ENCODE measurements at regions not wholly inside any gene's neighbourhood (a gene's known extent, or its start where the extent isn't known, plus 50 kb on each side); places are given as distances from the start of the nearest gene placed in this dataset.

DNA sequence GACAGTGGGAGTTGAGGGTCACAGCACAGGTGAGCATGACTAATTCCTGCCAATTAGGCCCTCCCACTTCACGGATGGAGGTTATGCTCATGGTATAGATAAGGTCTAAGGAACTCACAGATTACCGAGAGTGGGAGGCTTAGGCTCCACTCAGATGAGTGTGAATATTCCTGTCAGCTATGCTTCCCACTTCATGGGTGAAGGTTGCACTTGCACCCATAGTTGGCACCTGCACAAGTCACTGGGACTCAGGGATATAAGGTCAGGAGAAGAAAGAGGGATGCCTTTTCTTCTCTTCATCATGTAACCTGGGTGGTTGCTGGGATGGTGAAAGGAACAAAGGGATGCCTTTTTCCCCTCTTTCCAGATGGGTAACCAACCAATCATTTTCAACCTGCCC lies 264.9 kb upstream of the TNC start:
- intact Hi-C loops (cut with DNase I): no loop called here
- 85 to 100% (median 94%) methylated on average over 2 of the region's 2 CpGs for WGBS, 3 donors
- Histone ChIP-seq H3K27ac (no peak overlapping the region), H3K27me3 (no peaks in the 10 kb centered on the region), H3K4me3 (no peak overlapping the region), H3K9me3 (no peaks in the 10 kb centered on the region), H3K36me3 (no peaks in the 10 kb centered on the region), H3K4me1 (ENCODE audit: insufficient read depth) (no peaks in the 10 kb centered on the region)
- DNase-seq: no peak
- TF ChIP-seq EP300 (IDR thresholded peaks at IDR 0.05) (no peak), CTCF (IDR thresholded peaks at IDR 0.05) (no peak), POLR2A (IDR thresholded peaks at IDR 0.05) (no peak)

DNA sequence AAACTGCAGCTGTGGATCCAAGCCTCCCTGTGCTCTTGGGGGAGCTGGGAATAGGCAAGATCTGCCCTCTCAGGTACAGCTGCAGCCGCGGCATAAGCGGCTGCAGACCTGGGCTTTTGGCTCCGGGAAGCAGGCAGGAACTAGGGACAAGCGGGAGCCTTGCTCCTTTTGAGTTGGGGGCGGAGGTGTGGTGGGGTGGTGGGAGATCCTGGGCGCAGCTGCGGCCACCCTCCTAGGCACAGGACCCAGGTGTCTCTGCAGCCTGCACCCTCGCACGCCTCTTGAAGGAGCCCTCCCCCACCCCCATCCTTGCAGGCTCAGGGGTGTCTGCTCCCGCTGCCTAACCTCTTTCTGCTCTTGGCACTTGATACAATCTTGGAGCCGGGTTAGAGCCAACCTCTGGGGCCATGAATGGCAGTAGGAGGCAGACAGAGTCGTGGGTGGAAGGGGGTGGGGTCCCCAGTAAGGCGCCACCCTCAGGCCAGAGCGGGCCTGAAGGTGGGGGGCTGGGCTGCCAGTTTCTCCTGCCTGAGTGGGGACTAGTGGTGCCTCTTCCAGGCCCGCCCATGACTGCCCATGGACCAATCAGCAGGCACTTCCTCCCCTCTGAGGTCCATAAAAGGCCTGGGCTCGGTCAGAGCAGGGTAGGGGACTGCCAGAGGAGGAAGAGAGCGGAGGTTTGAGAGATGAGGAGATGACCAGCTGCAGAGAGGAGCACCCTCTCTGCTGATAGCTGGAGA lies 267.6 kb upstream of the TNC start:
- Histone ChIP-seq H3K27me3 (no peaks in the 10 kb centered on the region), H3K36me3 (no peaks in the 10 kb centered on the region), H3K9me3 (no peaks in the 10 kb centered on the region), H3K4me1 (ENCODE audit: insufficient read depth) (no peaks in the 10 kb centered on the region), H3K4me3 (no peak overlapping the region), H3K27ac (no peak overlapping the region)
- intact Hi-C loops (cut with DNase I): no loop called here
- WGBS, 3 donors: 86 to 95% (median 86%) methylated on average over 15 to 18 of the region's 18 CpGs
- TF ChIP-seq POLR2A (IDR thresholded peaks at IDR 0.05): no peak
- no peak for DNase-seq

DNA sequence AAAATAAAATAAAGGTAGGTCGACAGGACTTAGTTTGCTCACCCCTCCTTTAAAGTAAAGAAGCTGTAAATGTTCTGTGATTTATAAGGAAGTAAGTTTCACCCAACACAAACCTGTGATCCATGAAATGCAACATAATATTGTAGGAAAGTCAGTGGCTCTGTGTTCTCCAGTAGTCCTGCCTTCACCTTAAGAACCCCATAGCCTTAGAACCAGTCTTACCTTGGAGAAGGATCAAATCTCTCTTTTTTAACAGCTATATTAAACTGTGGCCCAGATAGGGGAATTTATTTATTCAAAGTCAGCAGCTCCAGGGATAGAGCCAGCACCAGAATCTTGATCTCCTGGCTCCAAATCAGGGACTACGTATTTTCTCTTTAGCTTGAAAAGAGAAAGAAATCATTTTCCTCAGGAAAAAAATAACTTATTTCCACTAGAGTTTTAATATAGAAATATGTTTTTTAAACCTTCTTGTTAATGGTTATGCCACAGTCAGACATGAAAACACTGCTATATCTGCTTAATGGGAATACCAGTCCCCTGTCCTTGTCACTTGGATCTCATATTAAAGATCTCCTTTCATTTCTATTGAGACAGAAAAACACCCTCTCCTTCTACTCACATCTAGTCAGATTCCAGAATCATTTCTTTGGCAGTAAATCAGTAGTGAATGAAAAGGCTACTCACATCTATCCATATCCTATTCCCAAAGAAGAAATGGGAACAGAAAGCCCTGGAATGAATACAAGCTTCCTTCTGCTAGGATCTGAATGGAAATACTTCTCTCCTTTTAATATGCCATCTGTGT lies 269.2 kb upstream of the TNC start:
- 6 to 25% (median 24%) methylated on average over 2 of the region's 2 CpGs for WGBS, 3 donors
- Histone ChIP-seq H3K27ac (no peak overlapping the region), H3K9me3 (no peaks in the 10 kb centered on the region), H3K27me3 (no peaks in the 10 kb centered on the region), H3K4me1 (ENCODE audit: insufficient read depth) (no peaks in the 10 kb centered on the region), H3K4me3 (no peak overlapping the region), H3K36me3 (no peaks in the 10 kb centered on the region)
- DNase-seq: no peak
- intact Hi-C loops (cut with DNase I): no loop called here
- TF ChIP-seq EP300 (IDR thresholded peaks at IDR 0.05) (no peak), CTCF (IDR thresholded peaks at IDR 0.05) (no peak), POLR2A (IDR thresholded peaks at IDR 0.05) (no peak)

GRCh38 chr9:115391168-115391825 lies 273.3 kb upstream of the TNC start:
- intact Hi-C loops (cut with DNase I): loop anchor here in 1 of 4 donors (10.0 kb wide), 1 partner anchor 54 kb away; no protein-coding TSS in a partner anchor
- no peak overlapping the region for H3K4me3 ChIP-seq
- no peak overlapping the region for H3K27ac ChIP-seq
- no peaks in the 10 kb centered on the region for H3K27me3 ChIP-seq
- WGBS, 3 donors: 72 to 77% (median 75%) methylated on average over 4 of the region's 4 CpGs
- H3K9me3 ChIP-seq: no peaks in the 10 kb centered on the region
- no peaks in the 10 kb centered on the region for H3K4me1 ChIP-seq (ENCODE audit: insufficient read depth)
- no peak for DNase-seq
- H3K36me3 ChIP-seq: no peaks in the 10 kb centered on the region
- TF ChIP-seq POLR2A (IDR thresholded peaks at IDR 0.05) (no peak), CTCF (IDR thresholded peaks at IDR 0.05) (no peak), EP300 (IDR thresholded peaks at IDR 0.05) (no peak)
